Fibroblast of skin of right quadriceps (primary cell): ENCODE measurements at regions not wholly inside any gene's neighbourhood (a gene's known extent, or its start where the extent isn't known, plus 50 kb on each side); places are given as distances from the start of the nearest gene placed in this dataset.

Source experiments
- DNase-seq: peaks from one replicate; pipeline ENCODE4 v3.0.0-alpha.2; 2013

DNA sequence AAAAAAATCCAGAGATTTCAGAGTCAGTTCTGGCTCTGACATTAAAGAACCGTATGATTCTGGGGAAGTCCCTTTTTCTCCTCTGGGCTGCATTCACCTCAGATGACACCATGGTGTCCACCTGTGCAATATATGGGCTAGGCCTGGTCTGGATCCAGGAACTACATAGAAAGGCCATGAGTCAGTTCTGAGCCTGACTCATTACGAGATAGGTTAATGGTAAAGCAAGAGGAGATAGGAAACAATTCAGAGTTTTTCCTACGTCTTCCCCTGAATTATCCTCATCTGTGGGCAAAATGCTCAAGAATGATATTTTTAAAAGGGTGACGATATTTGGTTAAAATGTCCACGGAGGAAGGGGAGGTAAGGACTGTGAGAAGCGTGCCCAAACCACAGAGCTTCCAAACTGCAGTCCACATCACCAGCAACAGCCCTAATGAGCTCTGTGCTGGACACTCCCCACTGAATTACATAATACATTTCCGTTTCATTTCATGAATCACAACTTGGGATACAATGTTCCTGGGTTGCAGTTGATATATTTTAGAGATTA, 180.1 kb upstream of the OSR1 start:
- DNase-seq: peak; percentile 94

- peak; percentile 33 for DNase-seq
These were observed 177.7 kb upstream of the OSR1 start for GRCh38 chr2:19536136-19536535.

DNA sequence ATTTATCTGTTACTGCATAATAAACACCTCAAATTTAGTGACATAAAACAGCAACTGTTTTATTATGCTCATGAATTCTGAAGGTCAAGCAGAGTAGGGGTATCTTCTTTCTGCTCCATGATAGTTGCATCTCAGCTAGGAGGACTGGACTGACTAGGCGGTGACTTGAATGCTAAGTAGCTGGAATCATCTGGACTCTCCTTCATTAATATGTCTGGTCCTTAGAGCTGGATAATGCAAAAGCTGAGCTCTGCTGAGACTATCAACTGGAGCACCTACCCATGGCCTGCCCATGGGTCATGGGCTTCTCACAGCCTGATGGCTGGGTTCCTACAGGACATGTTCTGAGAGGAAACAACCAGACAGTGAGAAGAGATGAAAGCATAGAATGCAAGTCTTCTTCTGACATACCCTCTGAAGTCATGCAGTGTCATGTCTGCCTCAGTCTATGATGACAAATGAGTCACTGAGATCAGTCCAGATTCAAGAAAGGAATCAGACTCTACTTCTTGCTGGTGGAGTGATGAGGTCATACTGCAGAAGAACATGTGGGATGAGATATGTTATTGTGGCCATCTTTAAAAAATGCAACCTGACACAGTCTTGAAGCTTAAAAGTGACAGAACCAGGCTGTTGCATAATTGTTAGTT, 174.2 kb upstream of the OSR1 start:
- peak; percentile 48 for DNase-seq

- DNase-seq: no peak
These were observed 171.3 kb upstream of the OSR1 start for GRCh38 chr2:19529677-19530076.

DNA sequence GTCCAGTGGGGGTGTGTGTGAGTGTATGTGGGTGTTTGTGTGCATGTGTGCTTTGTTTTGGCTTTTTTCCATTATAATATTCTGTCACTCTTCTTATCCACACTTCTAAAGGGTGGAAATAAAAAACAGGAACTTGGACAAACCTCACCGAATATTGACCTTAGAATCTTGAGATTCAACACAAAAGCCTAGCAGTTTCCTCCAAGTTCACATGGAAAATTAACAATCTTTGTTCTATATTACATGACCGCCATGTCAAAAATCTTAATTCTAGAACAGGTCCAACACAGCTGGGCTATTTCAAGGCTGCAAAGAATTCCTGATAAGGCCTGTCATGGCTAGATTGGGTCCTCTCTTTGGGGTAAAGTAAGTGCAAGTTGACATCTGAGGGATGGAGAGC, 169.3 kb upstream of the OSR1 start:
- DNase-seq: no peak

GRCh38 chr2:19525313-19525712, 166.9 kb upstream of the OSR1 start:
- no peak for DNase-seq

DNA sequence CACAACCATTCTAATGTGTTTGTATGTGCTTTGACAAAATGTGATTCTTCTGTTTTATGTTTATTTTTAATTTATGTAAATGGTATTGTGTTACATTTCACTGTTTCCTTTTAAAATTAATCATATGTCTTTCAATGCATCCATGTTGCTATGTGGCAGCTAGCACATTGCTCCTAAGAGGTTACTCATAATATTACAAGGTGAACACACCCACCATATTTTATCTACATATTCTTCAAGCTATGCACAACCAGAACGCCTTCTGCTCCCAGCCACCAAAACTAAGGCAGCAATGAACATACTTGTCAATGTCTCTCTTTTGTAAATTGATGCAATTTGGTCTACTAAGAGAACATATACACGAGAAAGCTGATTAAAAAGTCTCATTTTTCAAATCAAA, 160.6 kb upstream of the OSR1 start:
- DNase-seq: no peak

GRCh38 chr2:19507137-19507536, 148.7 kb upstream of the OSR1 start:
- no peak for DNase-seq

GRCh38 chr2:19505199-19506136, 147.0 kb upstream of the OSR1 start:
- DNase-seq: no peak

- peak; percentile 48 for DNase-seq
These were observed 146.2 kb upstream of the OSR1 start for GRCh38 chr2:19504400-19505198.

- DNase-seq: no peak
These were observed 145.5 kb upstream of the OSR1 start for GRCh38 chr2:19503915-19504314.

- no peak for DNase-seq
These were observed 145.0 kb upstream of the OSR1 start for GRCh38 chr2:19503406-19503805.

GRCh38 chr2:19500126-19500525, 141.7 kb upstream of the OSR1 start:
- no peak for DNase-seq

GRCh38 chr2:19496646-19497045, 138.2 kb upstream of the OSR1 start:
- DNase-seq: no peak

DNA sequence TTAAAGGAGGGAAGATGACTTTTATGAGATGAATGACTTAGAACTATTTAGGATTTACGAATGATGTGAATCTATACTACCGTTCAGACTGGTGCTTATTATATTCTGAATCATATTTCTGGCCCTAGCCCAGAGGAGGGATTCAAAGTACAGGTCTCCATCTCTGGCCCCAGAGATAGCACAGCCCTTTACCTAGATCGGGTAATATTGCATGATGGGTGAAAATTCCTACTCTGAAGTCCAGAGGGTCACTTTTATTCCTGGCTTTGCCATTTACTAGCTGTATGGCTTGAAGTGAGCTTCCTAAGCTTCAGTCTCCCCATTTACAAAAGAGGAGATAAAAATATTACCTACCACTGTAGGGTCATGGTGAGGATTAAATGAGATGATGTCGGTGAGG, 135.8 kb upstream of the OSR1 start:
- no peak for DNase-seq

DNA sequence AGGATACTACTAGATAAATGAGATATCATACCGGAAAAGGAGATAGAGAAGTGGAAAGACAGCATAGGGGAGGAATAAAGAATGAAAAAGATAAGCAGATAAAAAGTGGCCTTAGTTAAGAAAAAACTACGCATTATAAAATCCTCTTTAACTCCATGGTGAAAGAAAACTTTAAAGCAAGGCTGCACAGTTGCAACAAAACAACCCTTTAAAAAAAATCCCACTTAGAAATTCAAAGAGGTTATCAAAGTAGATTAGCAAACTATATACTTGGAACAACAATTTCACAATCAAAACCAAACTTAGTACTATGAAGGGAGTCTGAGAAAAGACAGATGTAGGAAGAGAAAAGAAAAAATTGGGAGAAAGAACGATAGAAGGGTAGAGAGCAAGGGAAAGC, 133.4 kb upstream of the OSR1 start:
- DNase-seq: no peak

DNA sequence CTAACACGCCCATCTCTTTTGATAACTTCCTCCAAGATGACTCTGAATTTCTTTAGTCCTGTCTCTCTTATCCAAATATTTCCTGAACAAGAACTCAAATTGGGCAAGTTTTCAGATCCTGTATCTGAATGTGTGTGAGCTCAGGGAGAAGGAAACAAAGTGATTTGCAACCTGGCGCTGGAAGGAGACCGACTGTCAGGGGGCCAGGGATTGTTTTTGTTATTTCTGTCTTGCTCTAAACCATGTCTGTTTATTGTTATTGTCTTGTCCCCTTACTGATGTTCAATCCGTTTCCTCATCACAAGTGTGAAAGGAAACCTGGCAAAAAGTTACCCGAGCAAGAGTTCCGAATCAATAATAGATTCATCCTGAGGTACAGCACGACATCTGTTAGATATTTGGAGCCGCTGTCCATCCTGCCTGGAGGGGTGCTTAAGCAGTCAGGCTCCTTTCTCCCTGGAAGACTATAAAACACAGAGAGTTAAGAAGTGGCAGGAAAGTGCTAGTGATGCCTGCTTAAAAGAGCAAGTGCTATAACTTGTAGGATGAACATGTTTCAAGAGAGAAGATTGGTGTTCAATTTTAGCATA, 132.5 kb upstream of the OSR1 start:
- DNase-seq: no peak

DNA sequence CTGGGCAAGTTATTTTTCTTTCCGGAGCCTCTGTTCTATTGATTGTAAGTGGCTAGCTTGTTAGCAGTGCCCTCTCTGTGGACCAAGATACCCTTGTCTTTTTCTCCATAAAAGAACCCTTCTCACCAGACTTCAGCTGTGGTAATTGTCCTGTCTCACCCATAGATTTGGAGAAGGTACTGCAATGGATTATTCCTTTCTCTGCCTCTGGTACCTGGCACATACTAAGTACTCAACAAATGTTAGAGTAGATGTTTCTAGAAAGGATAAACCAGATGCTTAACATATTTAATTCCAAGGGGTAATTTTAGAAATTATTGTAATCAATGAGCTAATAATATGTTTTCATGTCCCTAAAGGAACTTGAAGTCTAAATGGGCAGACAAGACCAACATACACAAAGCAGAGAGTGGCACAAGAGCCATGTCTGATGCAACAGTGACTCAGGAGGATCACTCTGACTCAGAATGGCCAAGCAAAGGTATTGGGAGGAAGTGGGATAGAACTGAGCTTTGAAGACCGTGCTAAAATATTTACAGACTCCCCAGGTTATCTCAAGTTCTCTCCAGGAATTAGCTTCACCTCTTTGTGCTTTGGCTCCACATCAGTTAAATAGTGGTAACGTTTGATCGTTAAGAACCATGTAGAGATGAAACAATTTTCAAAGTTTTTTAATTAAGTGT, 129.7 kb upstream of the OSR1 start:
- peak; percentile 69 for DNase-seq

DNA sequence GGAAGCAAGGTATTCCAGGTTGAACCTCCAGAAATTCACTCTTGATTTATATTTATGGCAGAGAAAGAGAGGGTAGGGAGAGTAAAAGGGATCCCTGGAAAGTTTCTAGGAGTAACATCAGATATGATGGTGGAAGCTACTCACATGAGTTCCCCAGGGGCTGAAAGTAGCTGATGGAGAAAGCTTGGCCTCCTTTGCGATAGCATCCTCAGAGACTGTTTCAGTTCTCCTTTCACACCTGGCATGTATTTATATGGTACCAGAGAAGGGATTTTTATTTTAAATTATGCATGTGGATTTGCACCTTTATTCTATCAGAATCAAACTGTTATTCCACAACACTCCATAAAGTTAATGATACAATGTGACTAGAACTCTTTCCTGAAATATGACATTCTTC, 126.3 kb upstream of the OSR1 start:
- DNase-seq: no peak

- no peak for DNase-seq
These were observed 122.2 kb upstream of the OSR1 start for GRCh38 chr2:19480673-19481072.

GRCh38 chr2:19479666-19480065, 121.2 kb upstream of the OSR1 start:
- DNase-seq: no peak

DNA sequence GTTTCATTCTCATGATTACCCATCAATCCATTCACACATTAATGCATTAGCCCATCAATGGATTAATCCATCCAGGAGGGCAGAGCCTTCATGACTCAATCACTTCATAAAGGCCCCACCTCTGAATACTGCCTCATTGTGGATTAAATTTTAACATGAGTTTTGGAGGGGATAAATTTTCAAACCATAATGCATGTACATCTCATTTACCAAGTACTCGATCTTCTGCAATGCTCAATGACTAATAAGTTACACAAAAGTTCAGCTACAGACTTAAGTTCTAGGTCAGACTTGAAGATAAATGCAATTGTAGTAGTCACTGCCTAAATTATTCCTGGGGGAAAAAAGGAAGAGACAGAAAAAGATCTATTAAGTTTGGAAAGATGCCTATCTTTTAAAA, 120.0 kb upstream of the OSR1 start:
- DNase-seq: no peak
